Activated CD8-positive, alpha-beta T cell treated with anti-CD3 and anti-CD28 coated beads for 36 hours (primary cell): ENCODE measurements at regions not wholly inside any gene's neighbourhood (a gene's known extent, or its start where the extent isn't known, plus 50 kb on each side); places are given as distances from the start of the nearest gene placed in this dataset.

Experiments used
- ATAC-seq: fragments of 200-7000 bp; cut with Tn5 transposase; one replicate; pipeline ENCODE4 v1.10.0; 2021; ENCODE audit warnings: mild to moderate bottlenecking, moderate library complexity
- CTCF ChIA-PET: fragments of 350-600 bp; sonication (Branson Sonifier 250); formaldehyde crosslinking; loops from one replicate; lab custom pipeline; 2021; ENCODE audit warnings: antibody characterized with exemption; lab: Charles Lee
- POLR2A ChIA-PET: fragments of 350-600 bp; sonication (Branson Sonifier 250); formaldehyde crosslinking; loops from one replicate; lab custom pipeline; 2021; ENCODE audit warnings: antibody characterized with exemption; lab: Charles Lee
- DNase-seq: peaks from one replicate; pipeline ENCODE4 v3.0.0-alpha.2; 2020
- H3K27ac Mint-ChIP-seq: one replicate; pipeline ENCODE4 v1.8.0; 2021; ENCODE audit warnings: mild to moderate bottlenecking, mixed read lengths
- H3K27me3 Mint-ChIP-seq: one replicate; pipeline ENCODE4 v1.8.0; 2021; ENCODE audit warnings: mixed read lengths
- H3K36me3 Mint-ChIP-seq: one replicate; pipeline ENCODE4 v1.8.0; 2021; ENCODE audit warnings: low read depth, mixed read lengths
- H3K4me1 Mint-ChIP-seq: one replicate; pipeline ENCODE4 v1.8.0; 2021; ENCODE audit warnings: low read depth, mixed read lengths
- H3K4me3 Mint-ChIP-seq: one replicate; pipeline ENCODE4 v1.8.0; 2021; ENCODE audit warnings: mild to moderate bottlenecking, moderate library complexity, mixed read lengths
- H3K9me3 Mint-ChIP-seq: one replicate; pipeline ENCODE4 v1.8.0; 2021; ENCODE audit warnings: mixed read lengths
- intact Hi-C: fragments of 100-400 bp; cut with micrococcal nuclease; formaldehyde crosslinking; loops from one replicate; pipeline ENCODE4 v1.10.0; 2022
- TF ChIP-seq, protein P1 (sequence below): fragments of 200-600 bp; IDR thresholded peaks from one replicate; pipeline ENCODE4 v1.8.0; 2022; ENCODE audit warnings: antibody characterized with exemption, mild to moderate bottlenecking

DNA sequence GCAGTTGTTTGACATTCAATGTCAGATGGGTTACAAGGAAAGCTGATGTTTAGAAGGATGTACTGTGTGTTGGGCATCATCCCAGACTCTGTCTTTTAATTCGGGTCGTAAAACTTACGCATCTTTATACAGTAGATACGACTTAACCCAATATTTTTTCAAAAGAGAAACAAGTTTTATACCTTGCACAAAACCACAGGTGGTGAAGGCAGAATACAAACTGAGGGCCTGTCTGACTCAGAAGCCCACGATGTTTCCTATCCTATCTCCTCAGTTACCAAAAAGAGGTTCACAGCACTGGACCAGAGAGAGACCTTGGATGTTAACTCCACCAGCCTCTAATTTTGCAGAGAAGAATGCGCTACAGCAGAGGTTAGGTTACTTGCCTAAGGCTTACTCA is 477.0 kb downstream of the FOXO1 start:
- intact Hi-C loops: loop anchor here (10.0 kb wide), 1 partner anchor 475 kb away; the partner anchor contains the start of gene FOXO1
- H3K9me3 Mint-ChIP-seq: no peaks in the 10 kb centered on the region
- ATAC-seq: peak; percentile 28
- peak; percentile 56 for DNase-seq
- CTCF ChIA-PET: interaction anchor here (0.7 to 7.1 kb wide), 5 partner anchors 9 to 121 kb away, joined by 3 to 41 read pairs (median 4); no protein-coding TSS in a partner anchor
- TF ChIP-seq, protein P1, sequence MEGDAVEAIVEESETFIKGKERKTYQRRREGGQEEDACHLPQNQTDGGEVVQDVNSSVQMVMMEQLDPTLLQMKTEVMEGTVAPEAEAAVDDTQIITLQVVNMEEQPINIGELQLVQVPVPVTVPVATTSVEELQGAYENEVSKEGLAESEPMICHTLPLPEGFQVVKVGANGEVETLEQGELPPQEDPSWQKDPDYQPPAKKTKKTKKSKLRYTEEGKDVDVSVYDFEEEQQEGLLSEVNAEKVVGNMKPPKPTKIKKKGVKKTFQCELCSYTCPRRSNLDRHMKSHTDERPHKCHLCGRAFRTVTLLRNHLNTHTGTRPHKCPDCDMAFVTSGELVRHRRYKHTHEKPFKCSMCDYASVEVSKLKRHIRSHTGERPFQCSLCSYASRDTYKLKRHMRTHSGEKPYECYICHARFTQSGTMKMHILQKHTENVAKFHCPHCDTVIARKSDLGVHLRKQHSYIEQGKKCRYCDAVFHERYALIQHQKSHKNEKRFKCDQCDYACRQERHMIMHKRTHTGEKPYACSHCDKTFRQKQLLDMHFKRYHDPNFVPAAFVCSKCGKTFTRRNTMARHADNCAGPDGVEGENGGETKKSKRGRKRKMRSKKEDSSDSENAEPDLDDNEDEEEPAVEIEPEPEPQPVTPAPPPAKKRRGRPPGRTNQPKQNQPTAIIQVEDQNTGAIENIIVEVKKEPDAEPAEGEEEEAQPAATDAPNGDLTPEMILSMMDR: no peak
- POLR2A ChIA-PET: interaction anchor here (0.8 to 3.0 kb wide), 6 partner anchors 15 to 87 kb away, joined by 3 to 9 read pairs (median 4); no protein-coding TSS in a partner anchor
- H3K27ac Mint-ChIP-seq: peak overlapping the region; percentile 92
- peak overlapping the region; percentile 15 for H3K4me3 Mint-ChIP-seq
- peaks cover 77% of the 10 kb centered on the region for H3K4me1 Mint-ChIP-seq
- peaks cover 3% of the 10 kb centered on the region for H3K36me3 Mint-ChIP-seq
- H3K27me3 Mint-ChIP-seq: no peaks in the 10 kb centered on the region

DNA sequence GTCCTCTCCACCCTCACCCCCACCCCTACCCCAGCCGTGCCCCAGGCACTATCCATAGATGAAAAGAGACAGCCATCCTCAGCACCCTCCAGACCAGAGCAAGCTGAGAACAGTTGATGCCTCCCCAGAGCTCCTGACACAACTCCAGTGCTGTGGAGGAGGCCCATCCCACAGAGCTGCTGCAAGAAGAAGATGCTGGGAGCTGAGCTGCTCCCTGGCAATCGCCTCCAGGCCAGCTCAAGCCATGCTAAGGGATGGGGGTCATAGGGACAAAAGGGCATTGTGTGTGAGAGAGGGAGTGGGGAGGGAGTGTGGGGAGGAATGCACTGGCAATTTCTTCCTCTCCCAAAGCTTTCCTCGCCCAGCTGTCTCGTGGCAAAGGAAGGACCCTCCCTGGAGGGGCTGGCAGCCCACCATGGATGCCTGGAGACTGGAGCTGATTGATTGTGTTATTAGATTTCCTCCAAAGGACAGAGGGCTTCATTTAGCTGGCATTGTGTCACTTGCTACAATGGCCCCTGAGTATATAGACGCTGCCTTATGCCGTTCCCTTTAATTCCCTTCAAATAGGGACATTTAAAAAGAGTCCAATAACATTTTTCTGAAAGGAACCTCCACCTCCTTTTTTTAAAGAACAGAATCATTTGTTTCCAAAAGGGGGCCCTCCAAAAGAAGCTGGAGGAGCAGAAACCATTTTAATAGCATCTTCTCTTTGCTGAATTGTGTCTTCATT is 476.4 kb downstream of the FOXO1 start:
- H3K27me3 Mint-ChIP-seq: no peaks in the 10 kb centered on the region
- ATAC-seq (peak; percentile 4), DNase-seq (no peak)
- intact Hi-C loops: loop anchor here (10.0 kb wide), 1 partner anchor 475 kb away; the partner anchor contains the start of gene FOXO1
- H3K9me3 Mint-ChIP-seq: no peaks in the 10 kb centered on the region
- ChIA-PET CTCF (interaction anchor here (0.8 to 7.1 kb wide), 7 partner anchors 10 to 248 kb away, joined by 3 to 41 read pairs (median 8); no protein-coding TSS in a partner anchor), POLR2A (interaction anchor here (0.8 to 3.0 kb wide), 7 partner anchors 14 to 88 kb away, joined by 3 to 9 read pairs (median 4); no protein-coding TSS in a partner anchor)
- peak overlapping the region; percentile 15 for H3K4me3 Mint-ChIP-seq
- TF ChIP-seq, protein P1: no peak
- H3K36me3 Mint-ChIP-seq: peaks cover 3% of the 10 kb centered on the region
- peak overlapping the region; percentile 92 for H3K27ac Mint-ChIP-seq
- H3K4me1 Mint-ChIP-seq: peaks cover 75% of the 10 kb centered on the region

DNA sequence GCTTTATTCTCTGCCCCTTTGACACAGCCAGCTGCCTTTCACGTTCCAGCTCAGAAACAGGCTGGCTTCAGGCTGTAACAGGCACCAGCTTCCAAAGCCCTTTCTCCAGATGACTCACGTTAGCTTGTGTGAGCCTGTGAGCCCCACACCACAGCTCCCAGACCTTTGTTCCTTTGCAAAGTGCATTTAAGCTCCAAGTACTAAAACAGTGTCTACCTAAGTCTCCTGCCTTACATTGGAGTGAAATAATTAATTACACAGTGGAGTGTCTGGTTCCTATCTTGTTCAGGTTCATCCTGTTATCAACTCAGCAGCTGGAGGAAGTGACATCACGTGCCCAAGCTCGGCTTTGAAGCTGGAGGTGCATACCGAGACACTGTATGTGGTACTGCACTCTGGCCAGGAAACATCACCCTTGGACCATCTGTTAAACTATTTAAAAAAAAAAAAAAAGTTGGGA is 475.8 kb downstream of the FOXO1 start:
- Mint-ChIP-seq H3K36me3 (no peaks in the 10 kb centered on the region), H3K27me3 (no peaks in the 10 kb centered on the region), H3K4me3 (peak overlapping the region; percentile 15), H3K27ac (peak overlapping the region; percentile 92), H3K9me3 (no peaks in the 10 kb centered on the region), H3K4me1 (peaks cover 69% of the 10 kb centered on the region)
- ChIA-PET CTCF (interaction anchor here (1.2 to 7.1 kb wide), 7 partner anchors 10 to 478 kb away, joined by 3 to 41 read pairs (median 8); no protein-coding TSS in a partner anchor), POLR2A (interaction anchor here (0.9 to 3.0 kb wide), 6 partner anchors 14 to 88 kb away, joined by 3 to 9 read pairs (median 4); no protein-coding TSS in a partner anchor)
- TF ChIP-seq, protein P1: no peak
- peak; percentile 38 for ATAC-seq
- peak; percentile 85 for DNase-seq
- intact Hi-C loops: no loop called here

DNA sequence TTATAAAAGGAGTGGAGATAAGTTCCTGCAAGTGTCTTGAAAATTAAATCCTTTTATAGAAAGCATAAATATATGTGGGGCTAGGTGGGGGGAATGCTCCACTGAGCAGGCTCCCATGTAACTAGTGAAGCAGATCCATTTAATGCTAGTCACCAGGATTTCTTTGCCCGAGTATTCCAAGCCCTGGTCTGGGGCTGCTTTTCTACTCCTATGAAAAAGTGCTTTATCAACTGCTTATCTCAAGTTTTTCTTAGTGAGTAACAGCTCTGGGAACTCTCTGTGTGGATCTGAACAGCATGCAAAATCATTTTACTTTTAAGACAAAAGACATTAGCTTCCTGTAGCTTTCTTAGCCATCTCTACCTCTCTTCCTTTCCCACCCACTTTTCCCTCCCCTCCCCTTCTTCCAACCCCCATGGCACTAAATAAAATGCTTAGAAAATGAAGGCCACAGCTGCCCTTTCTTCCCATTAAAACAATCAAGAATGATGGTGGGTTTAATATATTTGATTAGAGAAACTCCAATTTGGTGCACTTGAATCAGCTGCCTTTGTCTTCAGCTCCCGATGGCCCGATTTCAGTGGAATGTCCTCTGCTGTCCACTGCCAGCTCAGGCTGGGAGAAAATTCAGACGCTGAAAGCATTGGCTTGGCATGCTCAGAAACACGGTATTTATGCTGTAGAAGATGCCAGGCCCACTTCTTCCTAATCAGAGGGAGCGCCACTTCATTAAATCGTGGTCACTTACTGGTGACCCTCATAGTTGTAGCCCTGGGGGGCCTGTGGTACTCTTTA is 475.1 kb downstream of the FOXO1 start:
- intact Hi-C loops: no loop called here

More for the DNA sequence above, 475.1 kb downstream of the FOXO1 start:
- Mint-ChIP-seq H3K36me3 (no peaks in the 10 kb centered on the region), H3K27me3 (no peaks in the 10 kb centered on the region), H3K4me1 (peaks cover 63% of the 10 kb centered on the region), H3K4me3 (no peak overlapping the region), H3K27ac (peak overlapping the region; percentile 92), H3K9me3 (no peaks in the 10 kb centered on the region)
- POLR2A ChIA-PET: interaction anchor here (0.7 to 3.0 kb wide), 4 partner anchors 9 to 473 kb away, joined by 4 to 9 read pairs (median 4); no protein-coding TSS in a partner anchor
- CTCF ChIA-PET: interaction anchor here (1.3 to 7.1 kb wide), 6 partner anchors 9 to 477 kb away, joined by 3 to 41 read pairs (median 9); no protein-coding TSS in a partner anchor
- DNase-seq (no peak), ATAC-seq (no peak)
- TF ChIP-seq, protein P1: no peak
